ENCODE measurements at regions not wholly inside any gene's neighbourhood (a gene's known extent, or its start where the extent isn't known, plus 50 kb on each side); places are given as distances from the start of the nearest gene placed in this dataset.
"Not testable (repeated sequence)": the region's sequence is repeated elsewhere in the genome, so short reads cannot be mapped to it uniquely, and the experiment has no call there.

DNA sequence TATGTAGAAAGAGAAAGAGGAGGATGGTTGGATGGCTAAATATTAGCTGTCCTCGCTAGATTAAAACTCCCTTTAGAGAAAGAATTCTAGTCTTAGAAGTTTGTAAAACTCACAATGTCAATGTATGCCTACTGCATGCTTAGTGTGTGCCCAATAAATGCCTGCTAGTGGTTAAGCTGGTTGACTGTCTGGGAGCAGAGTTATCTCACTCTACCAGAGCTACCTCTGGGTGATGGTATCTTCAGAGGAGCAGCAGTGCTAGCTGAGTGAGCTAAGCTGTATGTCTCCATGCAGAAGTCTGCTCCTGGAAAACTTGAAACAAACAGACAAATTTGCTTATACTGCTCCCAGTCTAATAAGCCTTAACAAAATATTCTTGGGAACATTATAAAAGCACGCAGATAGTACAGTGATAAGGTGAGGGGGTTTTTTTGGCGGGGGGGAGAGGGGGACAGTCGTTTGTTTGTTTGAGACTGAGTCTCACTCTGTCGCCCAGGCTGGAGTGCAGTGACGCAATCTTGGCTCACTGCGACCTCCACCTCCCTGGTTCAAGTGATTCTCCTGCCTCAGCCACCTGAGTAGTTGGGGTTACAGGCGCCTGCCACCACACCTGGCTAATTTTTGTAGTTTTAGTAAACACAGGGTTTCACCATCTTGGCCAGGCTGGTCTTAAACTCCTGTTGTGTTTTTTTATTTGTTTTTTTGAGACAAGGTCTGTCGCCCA lies 202.8 kb upstream of the TSC22D1 start:
- H3K27me3 ChIP-seq (ENCODE audit: insufficient read depth, low read depth), result no peaks in the 10 kb centered on the region
- H3K79me2 ChIP-seq (ENCODE audit: low read depth), result no peaks in the 10 kb centered on the region
- H3K36me3 ChIP-seq (ENCODE audit: low read depth), result no peaks in the 10 kb centered on the region
- H3K4me1 ChIP-seq (replicated peaks; ENCODE audit: insufficient read depth), result no peaks in the 10 kb centered on the region
- H3K4me2 ChIP-seq, result no peak overlapping the region
- TF ChIP-seq, protein P1, sequence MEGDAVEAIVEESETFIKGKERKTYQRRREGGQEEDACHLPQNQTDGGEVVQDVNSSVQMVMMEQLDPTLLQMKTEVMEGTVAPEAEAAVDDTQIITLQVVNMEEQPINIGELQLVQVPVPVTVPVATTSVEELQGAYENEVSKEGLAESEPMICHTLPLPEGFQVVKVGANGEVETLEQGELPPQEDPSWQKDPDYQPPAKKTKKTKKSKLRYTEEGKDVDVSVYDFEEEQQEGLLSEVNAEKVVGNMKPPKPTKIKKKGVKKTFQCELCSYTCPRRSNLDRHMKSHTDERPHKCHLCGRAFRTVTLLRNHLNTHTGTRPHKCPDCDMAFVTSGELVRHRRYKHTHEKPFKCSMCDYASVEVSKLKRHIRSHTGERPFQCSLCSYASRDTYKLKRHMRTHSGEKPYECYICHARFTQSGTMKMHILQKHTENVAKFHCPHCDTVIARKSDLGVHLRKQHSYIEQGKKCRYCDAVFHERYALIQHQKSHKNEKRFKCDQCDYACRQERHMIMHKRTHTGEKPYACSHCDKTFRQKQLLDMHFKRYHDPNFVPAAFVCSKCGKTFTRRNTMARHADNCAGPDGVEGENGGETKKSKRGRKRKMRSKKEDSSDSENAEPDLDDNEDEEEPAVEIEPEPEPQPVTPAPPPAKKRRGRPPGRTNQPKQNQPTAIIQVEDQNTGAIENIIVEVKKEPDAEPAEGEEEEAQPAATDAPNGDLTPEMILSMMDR (conservative IDR thresholded peaks at IDR 0.05), result no peak
- TF ChIP-seq EZH2 (IDR thresholded peaks at IDR 0.05; ENCODE audit: low read depth), result no peak
- H3K4me3 ChIP-seq, result no peak overlapping the region
- intact Hi-C loops (cut with micrococcal nuclease; ENCODE audit: unreplicated experiment), result no loop called here
- no peaks in the 10 kb centered on the region for H3K9me3 ChIP-seq (ENCODE audit: insufficient read depth, low read depth)
- no peaks in the 10 kb centered on the region for H3F3A ChIP-seq (ENCODE audit: insufficient read depth, low read depth)
- POLR2A ChIA-PET (ENCODE audit: unreplicated experiment), result no interaction called here
- DNase-seq, result no peak
- BruUV-seq (replicated peaks), result no TSS peak
- no peak overlapping the region for H2AFZ ChIP-seq
- H4K20me1 ChIP-seq (ENCODE audit: insufficient read depth), result no peaks in the 10 kb centered on the region
- H3K9me2 ChIP-seq (ENCODE audit: insufficient read depth), result no peaks in the 10 kb centered on the region
- no peak overlapping the region for H3K27ac ChIP-seq
- CTCF ChIA-PET, result no interaction called here

DNA sequence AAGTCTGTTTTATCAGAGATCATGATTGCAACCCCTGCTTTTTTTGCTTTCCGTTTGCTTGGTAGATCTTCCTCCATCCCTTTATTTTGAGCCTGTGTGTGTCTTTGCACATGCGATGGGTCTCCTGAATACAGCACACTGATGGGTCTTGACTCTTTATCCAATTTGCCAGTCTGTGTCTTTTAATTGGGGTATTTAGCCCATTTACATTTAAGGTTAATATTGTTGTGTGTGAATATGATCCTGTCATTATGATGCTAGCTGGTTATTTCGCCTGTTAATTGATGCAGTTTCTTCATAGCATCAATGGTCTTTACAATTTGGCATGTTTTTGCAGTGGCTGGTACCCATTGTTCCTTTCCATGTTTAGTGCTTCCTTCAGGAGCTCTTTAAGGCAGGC lies 199.2 kb upstream of the TSC22D1 start:
- CTCF ChIA-PET, result not testable (repeated sequence)

DNA sequence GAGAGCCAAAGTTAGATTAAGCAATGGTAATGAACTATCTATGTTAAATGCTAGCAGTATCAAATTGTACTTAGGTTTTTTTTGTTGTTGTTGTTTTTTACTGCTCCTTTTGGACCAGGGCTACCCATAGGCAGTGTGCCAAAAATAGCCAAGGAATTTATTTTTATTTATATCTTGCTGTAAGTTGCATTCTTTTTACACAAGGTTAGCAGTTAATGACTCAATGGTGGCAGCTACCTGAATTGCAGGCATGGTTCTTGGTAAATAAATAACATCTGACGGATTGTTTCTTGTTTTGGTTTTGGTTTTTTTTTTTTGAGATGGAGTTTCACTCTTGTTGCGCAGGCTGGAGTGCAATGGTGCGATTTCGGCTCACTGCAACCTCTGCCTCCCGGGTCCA lies 194.8 kb upstream of the TSC22D1 start:
- Histone ChIP-seq H3K27ac (peak overlapping the region; percentile 9; the same call in 1 of the 2 replicates), H3K9me3 (ENCODE audit: insufficient read depth, low read depth) (0 out of 2 replicates have a peak, but pooled peaks cover 4% of the 10 kb centered on the region), H3K36me3 (ENCODE audit: low read depth) (no peaks in the 10 kb centered on the region), H3K4me1 (replicated peaks; ENCODE audit: insufficient read depth) (peaks cover 31% of the 10 kb centered on the region), H2AFZ (no peak overlapping the region), H3K27me3 (ENCODE audit: insufficient read depth, low read depth) (no peaks in the 10 kb centered on the region), H3F3A (ENCODE audit: insufficient read depth, low read depth) (0 out of 2 replicates have a peak, but pooled peaks cover 13% of the 10 kb centered on the region), H4K20me1 (ENCODE audit: insufficient read depth) (no peaks in the 10 kb centered on the region), H3K4me3 (no peak overlapping the region), H3K79me2 (ENCODE audit: low read depth) (no peaks in the 10 kb centered on the region), H3K9me2 (ENCODE audit: insufficient read depth) (no peaks in the 10 kb centered on the region), H3K4me2 (no peak overlapping the region)
- no peak for TF ChIP-seq EZH2 (IDR thresholded peaks at IDR 0.05; ENCODE audit: low read depth)
- TF ChIP-seq, protein P1 (conservative IDR thresholded peaks at IDR 0.05), result no peak
- ChIA-PET POLR2A (ENCODE audit: unreplicated experiment) (interaction anchor here (0.6 kb wide), 1 partner anchor 210 kb away, joined by 3 read pairs; no protein-coding TSS in a partner anchor), CTCF (interaction anchor here (0.6 kb wide), 1 partner anchor 20 kb away, joined by 3 read pairs; no protein-coding TSS in a partner anchor)
- BruUV-seq (replicated peaks), result no TSS peak
- intact Hi-C loops (cut with micrococcal nuclease; ENCODE audit: unreplicated experiment), result no loop called here
- no peak for DNase-seq

More for the DNA sequence above, 199.2 kb upstream of the TSC22D1 start:
- H3K27ac ChIP-seq; BruUV-seq (replicated peaks); H3K4me3 ChIP-seq; intact Hi-C loops (cut with micrococcal nuclease; ENCODE audit: unreplicated experiment); H2AFZ ChIP-seq; H4K20me1 ChIP-seq (ENCODE audit: insufficient read depth); H3K36me3 ChIP-seq (ENCODE audit: low read depth); H3K27me3 ChIP-seq (ENCODE audit: insufficient read depth, low read depth); H3K9me3 ChIP-seq (ENCODE audit: insufficient read depth, low read depth); H3F3A ChIP-seq (ENCODE audit: insufficient read depth, low read depth); DNase-seq; H3K4me2 ChIP-seq; H3K4me1 ChIP-seq (replicated peaks; ENCODE audit: insufficient read depth); H3K79me2 ChIP-seq (ENCODE audit: low read depth); H3K9me2 ChIP-seq (ENCODE audit: insufficient read depth): not testable (repeated sequence)
- POLR2A ChIA-PET (ENCODE audit: unreplicated experiment), result interaction anchor here (0.7 kb wide), 1 partner anchor 202 kb away, joined by 4 read pairs; no protein-coding TSS in a partner anchor
